NCI-H1048 (cell line): ENCODE measurements at regions not wholly inside any gene's neighbourhood (a gene's known extent, or its start where the extent isn't known, plus 50 kb on each side); places are given as distances from the start of the nearest gene placed in this dataset.
"Not testable (repeated sequence)": the region's sequence is repeated elsewhere in the genome, so short reads cannot be mapped to it uniquely, and the experiment has no call there.

Experiments used
- DNase-seq: peaks from one replicate; lab custom pipeline; 2025; lab: John Stamatoyannopoulos, UW

- DNase-seq = no peak
These were observed 385.2 kb downstream of the GPAT3 start for GRCh38 chr4:83921124-83921523.

DNA sequence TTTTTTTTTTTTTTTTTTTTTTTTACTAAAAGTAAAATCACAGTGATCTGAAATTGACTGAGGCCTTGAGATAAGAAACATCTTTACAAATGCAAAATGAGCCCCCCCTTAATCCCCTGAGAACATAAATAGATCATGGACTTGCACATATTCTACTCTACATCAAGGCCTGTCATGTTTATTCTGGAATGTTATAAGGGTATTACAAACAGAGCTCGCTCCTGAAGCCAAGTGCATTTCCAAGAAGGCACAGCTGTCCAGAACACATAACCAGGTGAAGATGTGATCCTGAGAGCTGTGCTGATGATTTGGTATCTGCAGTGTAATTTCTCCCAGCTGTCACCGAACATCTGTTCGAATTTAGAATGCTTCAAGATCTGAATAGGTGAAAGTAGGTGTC lies 384.5 kb downstream of the GPAT3 start:
- DNase-seq = no peak

- DNase-seq = no peak
These were observed 381.7 kb downstream of the GPAT3 start for GRCh38 chr4:83917572-83917971.

DNA sequence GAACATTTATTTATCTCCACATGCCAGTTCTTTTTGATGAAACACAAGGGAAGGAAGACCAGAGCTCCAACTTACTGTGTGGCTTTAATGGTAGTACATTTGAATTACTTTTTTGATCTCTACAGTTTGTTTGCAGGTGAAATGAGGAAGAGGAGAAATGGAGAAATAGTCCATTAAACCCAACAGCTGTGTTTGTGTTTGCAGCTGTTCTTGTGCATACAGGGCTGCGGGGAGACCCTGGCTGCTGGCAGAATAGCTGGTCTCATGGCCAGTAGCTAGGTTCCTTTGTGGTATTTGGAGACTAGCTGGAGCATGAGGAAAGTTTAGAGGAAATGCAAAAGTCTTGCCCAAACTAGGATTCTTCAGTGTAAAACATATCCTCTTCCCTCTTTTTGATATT lies 374.8 kb downstream of the GPAT3 start:
- DNase-seq = no peak

GRCh38 chr4:83906561-83906960 lies 370.7 kb downstream of the GPAT3 start:
- DNase-seq = no peak

DNA sequence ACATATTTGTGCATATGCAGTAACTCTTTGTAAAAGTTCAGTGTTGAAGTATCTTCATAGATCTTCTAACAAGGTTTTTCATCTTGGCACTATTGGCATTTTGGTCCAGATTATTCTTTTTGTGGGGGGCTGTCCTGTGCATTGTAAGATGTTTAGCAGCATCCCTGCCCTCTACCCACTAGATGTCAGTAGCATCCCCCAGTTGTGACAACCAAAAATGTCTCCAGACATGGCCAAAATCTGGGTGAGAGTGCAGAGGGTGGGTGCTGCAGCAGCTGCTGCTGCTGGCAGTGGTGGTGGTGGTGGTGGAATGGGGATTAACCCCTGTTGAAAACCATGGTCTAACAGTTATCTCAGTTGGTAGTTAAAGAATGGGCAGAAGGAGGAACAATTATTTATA lies 370.0 kb downstream of the GPAT3 start:
- no peak for DNase-seq

GRCh38 chr4:83903740-83904139 lies 367.8 kb downstream of the GPAT3 start:
- DNase-seq = not testable (repeated sequence)

GRCh38 chr4:83894831-83895230 lies 358.9 kb downstream of the GPAT3 start:
- DNase-seq = no peak

DNA sequence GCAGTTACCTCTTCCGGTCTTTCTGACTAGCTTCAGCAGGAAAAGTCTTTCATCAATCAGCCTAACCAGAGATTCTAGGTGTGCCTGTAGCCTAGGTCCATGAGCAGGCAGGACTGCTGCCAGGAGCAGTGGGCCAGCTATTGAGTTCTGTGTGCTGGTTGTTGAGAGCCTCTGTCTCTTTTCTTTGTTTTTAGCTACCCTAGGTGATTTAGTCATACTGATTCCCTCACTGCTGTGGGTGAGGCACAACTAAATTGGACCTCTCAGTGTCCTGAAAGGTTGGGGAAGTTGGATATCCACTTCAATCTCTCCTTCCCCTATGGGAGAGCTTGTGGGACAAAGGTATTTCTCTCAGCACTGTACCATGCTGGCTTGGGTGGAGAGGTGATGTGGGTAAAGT lies 354.9 kb downstream of the GPAT3 start:
- DNase-seq = no peak

DNA sequence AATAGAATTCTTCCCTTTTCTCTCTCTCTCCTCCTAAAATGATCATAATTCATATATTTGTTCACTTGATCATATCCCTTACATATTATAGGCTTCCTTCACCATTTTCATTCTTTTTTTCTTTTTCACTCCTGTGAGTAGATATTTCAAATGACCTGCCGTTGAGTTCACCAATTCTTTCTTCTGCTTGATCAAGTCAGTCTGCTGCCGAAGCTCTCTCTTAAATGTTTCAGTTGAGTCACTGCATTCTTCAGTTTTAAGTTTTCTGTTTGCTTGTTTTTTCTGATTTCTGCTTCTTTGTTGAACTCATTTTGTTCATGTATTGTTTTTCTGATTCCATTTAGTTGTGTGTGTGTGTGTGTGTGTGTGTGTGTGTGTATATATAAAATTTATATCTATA lies 354.3 kb downstream of the GPAT3 start:
- DNase-seq = no peak

DNA sequence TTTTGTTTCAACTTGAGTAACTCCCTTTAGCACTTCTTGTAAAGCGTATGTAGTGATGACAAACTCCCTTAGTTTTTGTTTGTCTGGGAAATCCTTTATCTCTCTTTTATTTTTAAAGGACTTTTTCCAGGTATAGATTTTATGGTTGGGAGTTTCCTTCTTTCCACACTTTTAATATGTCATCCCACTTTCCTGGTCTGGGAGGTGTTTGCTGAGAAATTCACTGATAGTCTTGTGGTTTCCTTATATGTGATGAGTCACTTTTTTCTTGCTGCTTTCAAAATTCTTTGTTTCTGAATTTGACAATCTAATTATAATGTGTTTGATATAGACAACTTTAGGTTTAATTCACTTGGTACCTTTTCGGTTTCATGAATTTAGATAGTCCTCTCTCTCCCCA lies 353.9 kb downstream of the GPAT3 start:
- DNase-seq = no peak

DNA sequence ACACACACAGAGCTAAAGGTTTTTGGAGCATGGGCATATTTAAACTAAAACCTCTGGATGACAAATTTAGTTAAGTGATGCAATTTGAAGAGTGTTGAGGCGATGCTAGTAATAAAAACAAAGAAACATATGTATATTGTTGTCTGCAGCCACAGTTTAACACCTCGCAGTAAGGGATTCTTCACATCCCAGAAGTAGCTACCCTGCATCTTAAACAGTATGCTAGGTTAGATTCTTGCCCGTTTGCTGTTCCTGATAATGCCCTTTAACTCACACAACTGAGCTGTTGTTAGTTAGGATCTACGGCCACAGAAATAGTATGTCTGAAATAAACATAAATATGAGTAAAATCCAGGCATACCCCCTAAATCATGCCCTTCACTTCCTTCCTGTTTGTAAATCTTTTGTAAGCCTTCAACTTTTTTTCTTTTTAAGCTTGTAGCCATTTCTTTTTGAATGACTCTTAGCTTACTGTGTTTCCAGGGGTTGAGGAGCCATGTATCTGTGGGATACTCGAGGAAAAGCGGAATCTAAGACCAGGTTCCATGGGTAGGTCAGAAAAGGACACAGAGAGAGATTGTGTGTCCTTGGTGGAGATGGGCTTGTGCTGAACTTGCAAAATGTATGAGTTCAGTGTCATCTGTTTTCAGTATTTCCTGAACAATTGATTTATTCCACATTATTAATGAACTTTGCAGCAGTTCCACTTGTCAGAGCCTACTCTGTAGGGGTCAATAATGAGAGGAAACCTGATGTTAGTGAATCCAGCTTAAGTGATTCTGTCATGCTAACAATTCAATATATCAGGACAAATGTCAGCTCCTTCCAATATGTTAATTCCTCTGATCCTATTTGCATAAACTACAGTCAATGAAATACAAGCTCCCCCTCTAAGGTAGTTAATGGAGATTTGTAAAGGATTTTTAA lies 349.6 kb downstream of the GPAT3 start:
- DNase-seq = no peak

GRCh38 chr4:83876047-83876446 lies 340.1 kb downstream of the GPAT3 start:
- DNase-seq = no peak

GRCh38 chr4:83875437-83875836 lies 339.5 kb downstream of the GPAT3 start:
- DNase-seq = no peak

DNA sequence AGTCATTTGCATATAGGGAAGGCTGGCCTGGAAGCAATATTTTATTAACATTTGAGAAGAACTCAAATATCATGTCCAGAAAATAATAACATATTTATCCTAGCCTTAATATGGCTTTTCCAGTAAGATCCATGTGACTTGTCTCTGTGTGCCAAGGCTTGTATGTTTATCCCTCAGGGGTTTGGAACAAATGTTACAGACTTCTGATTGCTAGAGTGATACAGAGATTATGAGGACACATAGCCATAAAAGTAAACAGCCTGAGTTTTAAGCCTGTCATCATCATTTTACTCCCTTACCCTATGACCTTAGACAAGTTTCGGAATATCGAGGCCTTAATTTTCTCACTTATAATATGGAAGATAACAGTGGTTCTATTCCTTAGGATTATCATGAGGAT lies 338.1 kb downstream of the GPAT3 start:
- no peak for DNase-seq

DNA sequence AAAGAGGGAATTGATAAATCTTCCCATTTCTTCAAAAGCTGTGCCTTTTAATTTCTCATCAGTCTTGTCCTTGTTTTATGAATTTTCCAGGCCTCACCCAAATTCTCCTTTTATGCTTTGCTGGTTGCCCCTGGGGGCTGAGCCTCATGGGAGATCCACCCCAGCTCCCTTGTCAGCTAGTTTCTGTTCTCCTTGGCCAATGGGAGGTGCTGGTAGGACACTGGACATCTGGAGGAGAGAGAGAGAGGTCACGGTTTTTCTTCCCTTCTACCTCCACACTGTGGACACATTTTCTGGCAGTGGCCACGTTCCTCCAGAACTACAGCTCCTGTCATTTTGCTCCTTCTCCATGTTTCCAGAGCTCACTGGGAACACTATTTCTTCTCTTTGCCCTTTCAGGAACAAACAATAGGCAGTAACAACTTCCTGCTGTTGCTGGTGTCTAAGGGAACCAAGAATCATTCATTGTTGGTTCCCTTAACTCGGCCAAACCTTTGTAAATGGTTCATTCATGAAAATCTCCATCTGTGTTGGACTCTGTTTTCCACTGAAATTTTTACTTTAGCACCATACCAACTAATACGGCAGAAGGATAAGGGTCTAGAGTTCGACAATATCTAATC lies 334.5 kb downstream of the GPAT3 start:
- no peak for DNase-seq

DNA sequence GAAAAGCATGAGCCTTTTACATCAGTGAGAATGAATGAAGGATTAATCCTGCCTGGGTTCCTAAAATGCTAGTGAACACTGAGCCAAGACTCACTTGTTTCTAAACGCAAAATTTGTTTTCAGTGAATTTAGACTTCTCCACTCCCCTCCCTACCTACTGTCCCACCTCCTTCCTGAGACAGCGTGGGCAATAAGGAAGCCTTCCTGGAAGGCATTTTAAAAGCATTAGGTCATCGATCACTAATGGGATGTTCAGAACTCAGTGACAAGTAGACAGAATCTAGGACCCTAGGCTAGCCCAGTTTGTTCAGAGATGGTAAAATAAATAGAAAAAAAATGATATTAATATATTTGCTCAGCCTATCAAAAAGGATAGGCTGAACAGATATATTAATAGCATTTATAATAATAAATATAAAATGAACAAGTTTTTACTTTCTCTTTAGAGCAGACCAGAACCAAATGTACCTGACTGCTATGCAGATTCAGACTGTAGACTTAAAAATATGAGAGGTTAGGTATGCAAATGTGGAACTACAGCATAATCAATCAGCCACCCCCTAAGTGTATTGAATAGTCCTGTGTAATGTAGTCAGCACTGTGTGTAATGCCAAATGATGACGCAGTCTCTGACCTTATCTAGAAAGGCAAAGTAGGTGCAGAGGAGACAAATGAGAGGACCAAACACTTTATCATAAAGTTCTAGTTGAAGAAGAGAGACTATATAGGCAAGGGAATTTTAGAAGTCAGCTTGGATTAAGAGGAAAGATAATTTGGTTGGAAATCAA lies 331.1 kb downstream of the GPAT3 start:
- DNase-seq = no peak

GRCh38 chr4:83865417-83866150 lies 329.7 kb downstream of the GPAT3 start:
- no peak for DNase-seq

GRCh38 chr4:83864097-83864817 lies 328.3 kb downstream of the GPAT3 start:
- no peak for DNase-seq

GRCh38 chr4:83862471-83862870 lies 326.6 kb downstream of the GPAT3 start:
- no peak for DNase-seq

GRCh38 chr4:83860200-83860599 lies 324.3 kb downstream of the GPAT3 start:
- no peak for DNase-seq
